Transverse colon (tissue), 3 donors: ENCODE measurements at regions not wholly inside any gene's neighbourhood (a gene's known extent, or its start where the extent isn't known, plus 50 kb on each side); places are given as distances from the start of the nearest gene placed in this dataset.

Experiments used
- CTCF ChIP-seq, 5 experiments: fragments of 200-600 bp in 3 of 5; fragments of 450-650 bp in 2 of 5; sonication (generic) in 3 of 5; IDR thresholded peaks; 1 replicate in 2 of 5; 2 replicates in 3 of 5; pipeline ENCODE4 v1.5.1; 2016 to 2017; ENCODE audit warnings: antibody characterized with exemption in 5 of 5, inconsistent platforms in 3 of 5, mild to moderate bottlenecking in 2 of 5, moderate library complexity in 1 of 5
- EP300 ChIP-seq: sonication (generic); formaldehyde crosslinking; IDR thresholded peaks from one replicate; pipeline ENCODE4 v1.6.1; 2017; ENCODE audit warnings: antibody characterized with exemption, low read depth

GRCh38 chr16:8023326-8023725 lies 567.0 kb downstream of the TMEM114 start:
- no peak for TF ChIP-seq CTCF (IDR thresholded peaks at IDR 0.05)
- no peak for TF ChIP-seq EP300
